WTC11 (cell line): ENCODE measurements at regions not wholly inside any gene's neighbourhood (a gene's known extent, or its start where the extent isn't known, plus 50 kb on each side); places are given as distances from the start of the nearest gene placed in this dataset.
A peak's percentile ranks its signal among the peaks of the same experiment; 100 is the strongest.

Source experiments
- ATAC-seq: fragments of 200-7000 bp; cut with Tn5 transposase; 2 replicates; pipeline ENCODE4 v1.10.0; 2021; ENCODE audit warnings: mild to moderate bottlenecking, moderate library complexity
- CTCF ChIA-PET: fragments of 300-600 bp; sonication (Branson Sonifier 250); formaldehyde crosslinking; loops from one replicate; lab custom pipeline; 2021; ENCODE audit warnings: antibody characterized with exemption; lab: Charles Lee
- POLR2A ChIA-PET: fragments of 350-600 bp; sonication (Branson Sonifier 250); formaldehyde crosslinking; loops from one replicate; lab custom pipeline; 2021; ENCODE audit warnings: antibody characterized with exemption; lab: Charles Lee
- DNase-seq: peaks from one replicate; pipeline ENCODE4 v3.0.0; 2021; ENCODE audit warnings: low spot score
- H3K27ac Mint-ChIP-seq: 2 replicates; pipeline ENCODE4 v1.8.0; 2021; ENCODE audit warnings: mixed read lengths
- H3K27me3 Mint-ChIP-seq: 2 replicates; pipeline ENCODE4 v1.8.0; 2021; ENCODE audit warnings: low read depth, mild to moderate bottlenecking, moderate library complexity, mixed read lengths
- H3K36me3 Mint-ChIP-seq: 2 replicates; pipeline ENCODE4 v1.8.0; 2021; ENCODE audit warnings: mixed read lengths
- H3K4me1 Mint-ChIP-seq: 2 replicates; pipeline ENCODE4 v1.8.0; 2022; ENCODE audit warnings: mixed read lengths
- H3K4me3 Mint-ChIP-seq: 2 replicates; pipeline ENCODE4 v1.8.0; 2021; ENCODE audit warnings: mild to moderate bottlenecking, moderate library complexity, mixed read lengths
- H3K9me3 Mint-ChIP-seq: 2 replicates; pipeline ENCODE4 v1.8.0; 2021; ENCODE audit warnings: mixed read lengths
- AR ChIP-seq: fragments of 250-450 bp; sonication (Bioruptor Pico); IDR thresholded peaks from 2 replicates; pipeline ENCODE4 v1.9.0; 2021; ENCODE audit warnings: mild to moderate bottlenecking
- CDX4 ChIP-seq: fragments of 250-450 bp; sonication (Bioruptor Pico); IDR thresholded peaks from 2 replicates; pipeline ENCODE4 v1.9.0; 2021; ENCODE audit warnings: moderate library complexity, mild to moderate bottlenecking, inconsistent platforms, borderline replicate concordance
- FOXP4 ChIP-seq: sonication (generic); formaldehyde crosslinking; IDR thresholded peaks from 2 replicates; pipeline ENCODE4 v1.8.0; 2022; ENCODE audit warnings: mild to moderate bottlenecking, missing genetic modification reagents
- GTF2I ChIP-seq: fragments of 250-450 bp; sonication (Bioruptor Pico); conservative IDR thresholded peaks from 2 replicates; pipeline ENCODE4 v1.4.0; 2021; ENCODE audit warnings: mild to moderate bottlenecking
- HMGA2 ChIP-seq: fragments of 250-450 bp; sonication (Bioruptor Pico); IDR thresholded peaks from 2 replicates; pipeline ENCODE4 v1.4.0; 2021; ENCODE audit warnings: mild to moderate bottlenecking, moderate library complexity
- IRF2 ChIP-seq: sonication (generic); formaldehyde crosslinking; IDR thresholded peaks from 2 replicates; pipeline ENCODE4 v1.8.0; 2022; ENCODE audit warnings: low read depth, missing genetic modification reagents, borderline replicate concordance
- MXD4 ChIP-seq: fragments of 250-450 bp; sonication (Bioruptor Pico); IDR thresholded peaks from 2 replicates; pipeline ENCODE4 v1.8.0; 2021; ENCODE audit warnings: mild to moderate bottlenecking, moderate library complexity, borderline replicate concordance
- MYBL2 ChIP-seq: sonication (generic); formaldehyde crosslinking; IDR thresholded peaks from 2 replicates; pipeline ENCODE4 v1.8.1; 2023; ENCODE audit warnings: mild to moderate bottlenecking, moderate library complexity, missing genetic modification reagents
- NFYB ChIP-seq: sonication (generic); formaldehyde crosslinking; conservative IDR thresholded peaks from 2 replicates; pipeline ENCODE4 v1.8.0; 2022; ENCODE audit warnings: low read depth, missing genetic modification reagents
- OVOL2 ChIP-seq: fragments of 250-450 bp; sonication (Bioruptor Pico); IDR thresholded peaks from 2 replicates; pipeline ENCODE4 v1.9.0; 2021; ENCODE audit warnings: mild to moderate bottlenecking, borderline replicate concordance
- RELA ChIP-seq: sonication (generic); formaldehyde crosslinking; IDR thresholded peaks from 2 replicates; pipeline ENCODE4 v1.8.1; 2022; ENCODE audit warnings: missing genetic modification reagents, mild to moderate bottlenecking, borderline replicate concordance
- SP1 ChIP-seq: sonication (generic); formaldehyde crosslinking; conservative IDR thresholded peaks from 2 replicates; pipeline ENCODE4 v1.8.1; 2022; ENCODE audit warnings: missing genetic modification reagents
- TEAD1 ChIP-seq: sonication (generic); formaldehyde crosslinking; IDR thresholded peaks from 2 replicates; pipeline ENCODE4 v1.8.0; 2022; ENCODE audit warnings: mild to moderate bottlenecking, missing genetic modification reagents
- ZNF138 ChIP-seq: sonication (generic); formaldehyde crosslinking; conservative IDR thresholded peaks from 2 replicates; pipeline ENCODE4 v1.8.1; 2022; ENCODE audit warnings: mild to moderate bottlenecking, moderate library complexity, missing genetic modification reagents
- ZNF232 ChIP-seq: sonication (generic); formaldehyde crosslinking; IDR thresholded peaks from 2 replicates; pipeline ENCODE4 v1.8.0; 2022; ENCODE audit warnings: mild to moderate bottlenecking, missing genetic modification reagents
- ZNF317 ChIP-seq: sonication (generic); formaldehyde crosslinking; IDR thresholded peaks from 2 replicates; pipeline ENCODE4 v1.8.1; 2023; ENCODE audit warnings: low read depth, mild to moderate bottlenecking, moderate library complexity, missing genetic modification reagents, borderline replicate concordance
- ZNF423 ChIP-seq: fragments of 250-450 bp; sonication (Bioruptor Pico); IDR thresholded peaks from 2 replicates; pipeline ENCODE4 v2.1.2; 2022; ENCODE audit warnings: mild to moderate bottlenecking, moderate library complexity
- TF ChIP-seq, protein P1 (sequence below): sonication (generic); formaldehyde crosslinking; IDR thresholded peaks from 2 replicates; pipeline ENCODE4 v1.8.0; 2022; ENCODE audit warnings: mild to moderate bottlenecking, missing genetic modification reagents
- TF ChIP-seq, protein P2 (sequence below): sonication (generic); formaldehyde crosslinking; IDR thresholded peaks from 2 replicates; pipeline ENCODE4 v1.8.0; 2022; ENCODE audit warnings: mild to moderate bottlenecking, missing genetic modification reagents
- TF ChIP-seq, protein P3 (sequence below): sonication (generic); formaldehyde crosslinking; IDR thresholded peaks from 2 replicates; pipeline ENCODE4 v1.8.1; 2023; ENCODE audit warnings: mild to moderate bottlenecking, missing genetic modification reagents, moderate library complexity
- TF ChIP-seq, protein P4 (sequence below): sonication (generic); formaldehyde crosslinking; IDR thresholded peaks from 2 replicates; pipeline ENCODE4 v1.8.1; 2022; ENCODE audit warnings: mild to moderate bottlenecking, moderate library complexity, missing genetic modification reagents
- TF ChIP-seq, protein P5 (sequence below): sonication (generic); formaldehyde crosslinking; IDR thresholded peaks from 2 replicates; pipeline ENCODE4 v1.8.1; 2022; ENCODE audit warnings: mild to moderate bottlenecking, missing genetic modification reagents, moderate library complexity, borderline replicate concordance

DNA sequence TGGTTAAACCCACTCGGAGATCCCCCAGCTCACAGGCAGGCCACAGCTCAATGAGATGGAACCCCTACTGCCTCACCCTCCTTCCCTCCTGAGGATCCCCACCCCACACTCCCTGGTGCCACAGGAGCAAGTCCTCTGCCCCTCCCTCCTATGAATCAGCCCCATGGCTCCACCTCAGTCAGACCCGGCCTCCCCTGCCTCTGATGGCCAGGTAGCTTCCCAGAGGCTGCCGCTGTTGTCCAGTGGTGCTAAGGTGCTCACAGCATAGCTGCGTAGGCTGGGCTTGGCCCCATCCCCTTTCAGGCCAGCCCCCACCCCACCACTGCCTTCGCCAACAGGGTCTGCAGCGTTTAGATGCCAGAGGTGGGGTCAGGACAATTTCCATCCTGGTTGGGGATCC lies 98.5 kb upstream of the IGSF21 start (continued):
- TF ChIP-seq FOXP4: no peak
- no peak for TF ChIP-seq HMGA2 (CRISPR knock-in tag)

- Mint-ChIP-seq H3K27me3 (peaks cover 8% of the 10 kb centered on the region), H3K4me1 (peaks cover 15% of the 10 kb centered on the region), H3K27ac (no peak overlapping the region), H3K4me3 (no peak overlapping the region), H3K36me3 (no peaks in the 10 kb centered on the region), H3K9me3 (peaks cover 3% of the 10 kb centered on the region; the same call in 1 of the 2 replicates)
- ChIA-PET POLR2A (no interaction called here), CTCF (interaction anchor here (0.8 to 1.4 kb wide), 10 partner anchors 24 to 566 kb away, joined by 3 to 8 read pairs (median 4); no protein-coding TSS in a partner anchor)
- ATAC-seq: peak; percentile 73
- TF ChIP-seq, protein P1, sequence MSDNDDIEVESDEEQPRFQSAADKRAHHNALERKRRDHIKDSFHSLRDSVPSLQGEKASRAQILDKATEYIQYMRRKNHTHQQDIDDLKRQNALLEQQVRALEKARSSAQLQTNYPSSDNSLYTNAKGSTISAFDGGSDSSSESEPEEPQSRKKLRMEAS: no peak
- no peak for TF ChIP-seq AR
- no peak for TF ChIP-seq SP1
- no peak for TF ChIP-seq MYBL2 (CRISPR knock-in tag)
- TF ChIP-seq ZNF317 (CRISPR knock-in tag): no peak
- TF ChIP-seq, all 79 proteins: peak for 0
- peak; percentile 23 for DNase-seq
These were observed 98.1 kb upstream of the IGSF21 start for GRCh38 chr1:18009478-18009961.

- Mint-ChIP-seq H3K36me3 (no peaks in the 10 kb centered on the region), H3K27me3 (peaks cover 13% of the 10 kb centered on the region), H3K9me3 (peaks cover 3% of the 10 kb centered on the region; the same call in 1 of the 2 replicates), H3K4me1 (peaks cover 15% of the 10 kb centered on the region), H3K4me3 (no peak overlapping the region), H3K27ac (no peak overlapping the region)
- no peak for ATAC-seq
- TF ChIP-seq, protein P2, sequence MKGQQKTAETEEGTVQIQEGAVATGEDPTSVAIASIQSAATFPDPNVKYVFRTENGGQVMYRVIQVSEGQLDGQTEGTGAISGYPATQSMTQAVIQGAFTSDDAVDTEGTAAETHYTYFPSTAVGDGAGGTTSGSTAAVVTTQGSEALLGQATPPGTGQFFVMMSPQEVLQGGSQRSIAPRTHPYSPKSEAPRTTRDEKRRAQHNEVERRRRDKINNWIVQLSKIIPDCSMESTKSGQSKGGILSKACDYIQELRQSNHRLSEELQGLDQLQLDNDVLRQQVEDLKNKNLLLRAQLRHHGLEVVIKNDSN: 0 out of 2 replicates have a peak, but pooled peaks have one; percentile 40
- TF ChIP-seq, protein P3, sequence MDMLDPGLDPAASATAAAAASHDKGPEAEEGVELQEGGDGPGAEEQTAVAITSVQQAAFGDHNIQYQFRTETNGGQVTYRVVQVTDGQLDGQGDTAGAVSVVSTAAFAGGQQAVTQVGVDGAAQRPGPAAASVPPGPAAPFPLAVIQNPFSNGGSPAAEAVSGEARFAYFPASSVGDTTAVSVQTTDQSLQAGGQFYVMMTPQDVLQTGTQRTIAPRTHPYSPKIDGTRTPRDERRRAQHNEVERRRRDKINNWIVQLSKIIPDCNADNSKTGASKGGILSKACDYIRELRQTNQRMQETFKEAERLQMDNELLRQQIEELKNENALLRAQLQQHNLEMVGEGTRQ (CRISPR knock-in tag): peak; percentile 55
- no peak for TF ChIP-seq TEAD1
- POLR2A ChIA-PET: no interaction called here
- no peak for DNase-seq
- CTCF ChIA-PET: no interaction called here
These were observed 97.2 kb upstream of the IGSF21 start for GRCh38 chr1:18010408-18010807.

GRCh38 chr1:18010945-18011344 lies 96.7 kb upstream of the IGSF21 start:
- Mint-ChIP-seq H3K27ac (no peak overlapping the region), H3K27me3 (peaks cover 16% of the 10 kb centered on the region)
- POLR2A ChIA-PET: no interaction called here
- no peak for TF ChIP-seq TEAD1
- no peak for TF ChIP-seq MXD4
- no peak for TF ChIP-seq IRF2
- no peak for TF ChIP-seq ZNF232 (CRISPR knock-in tag)
- no peak for TF ChIP-seq ZNF138 (CRISPR knock-in tag)
- no peak for TF ChIP-seq ZNF423
- no peak for TF ChIP-seq GTF2I (CRISPR knock-in tag)
- TF ChIP-seq CDX4 (CRISPR knock-in tag): no peak
- TF ChIP-seq, protein P4, sequence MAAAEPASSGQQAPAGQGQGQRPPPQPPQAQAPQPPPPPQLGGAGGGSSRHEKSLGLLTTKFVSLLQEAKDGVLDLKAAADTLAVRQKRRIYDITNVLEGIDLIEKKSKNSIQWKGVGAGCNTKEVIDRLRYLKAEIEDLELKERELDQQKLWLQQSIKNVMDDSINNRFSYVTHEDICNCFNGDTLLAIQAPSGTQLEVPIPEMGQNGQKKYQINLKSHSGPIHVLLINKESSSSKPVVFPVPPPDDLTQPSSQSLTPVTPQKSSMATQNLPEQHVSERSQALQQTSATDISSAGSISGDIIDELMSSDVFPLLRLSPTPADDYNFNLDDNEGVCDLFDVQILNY: no peak
- TF ChIP-seq, protein P5, sequence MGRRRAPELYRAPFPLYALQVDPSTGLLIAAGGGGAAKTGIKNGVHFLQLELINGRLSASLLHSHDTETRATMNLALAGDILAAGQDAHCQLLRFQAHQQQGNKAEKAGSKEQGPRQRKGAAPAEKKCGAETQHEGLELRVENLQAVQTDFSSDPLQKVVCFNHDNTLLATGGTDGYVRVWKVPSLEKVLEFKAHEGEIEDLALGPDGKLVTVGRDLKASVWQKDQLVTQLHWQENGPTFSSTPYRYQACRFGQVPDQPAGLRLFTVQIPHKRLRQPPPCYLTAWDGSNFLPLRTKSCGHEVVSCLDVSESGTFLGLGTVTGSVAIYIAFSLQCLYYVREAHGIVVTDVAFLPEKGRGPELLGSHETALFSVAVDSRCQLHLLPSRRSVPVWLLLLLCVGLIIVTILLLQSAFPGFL (CRISPR knock-in tag): no peak
- no peak for TF ChIP-seq RELA (CRISPR knock-in tag)
- no peak for TF ChIP-seq OVOL2 (CRISPR knock-in tag)
- TF ChIP-seq NFYB (CRISPR knock-in tag): no peak

More at GRCh38 chr1:18010945-18011344, 96.7 kb upstream of the IGSF21 start:
- Mint-ChIP-seq H3K4me1 (peaks cover 15% of the 10 kb centered on the region), H3K36me3 (no peaks in the 10 kb centered on the region), H3K4me3 (no peak overlapping the region), H3K9me3 (peaks cover 3% of the 10 kb centered on the region; the same call in 1 of the 2 replicates)
- ATAC-seq: no peak
- DNase-seq: no peak
- CTCF ChIA-PET: no interaction called here
